ENCODE measurements at regions not wholly inside any gene's neighbourhood (a gene's known extent, or its start where the extent isn't known, plus 50 kb on each side); places are given as distances from the start of the nearest gene placed in this dataset.

DNA sequence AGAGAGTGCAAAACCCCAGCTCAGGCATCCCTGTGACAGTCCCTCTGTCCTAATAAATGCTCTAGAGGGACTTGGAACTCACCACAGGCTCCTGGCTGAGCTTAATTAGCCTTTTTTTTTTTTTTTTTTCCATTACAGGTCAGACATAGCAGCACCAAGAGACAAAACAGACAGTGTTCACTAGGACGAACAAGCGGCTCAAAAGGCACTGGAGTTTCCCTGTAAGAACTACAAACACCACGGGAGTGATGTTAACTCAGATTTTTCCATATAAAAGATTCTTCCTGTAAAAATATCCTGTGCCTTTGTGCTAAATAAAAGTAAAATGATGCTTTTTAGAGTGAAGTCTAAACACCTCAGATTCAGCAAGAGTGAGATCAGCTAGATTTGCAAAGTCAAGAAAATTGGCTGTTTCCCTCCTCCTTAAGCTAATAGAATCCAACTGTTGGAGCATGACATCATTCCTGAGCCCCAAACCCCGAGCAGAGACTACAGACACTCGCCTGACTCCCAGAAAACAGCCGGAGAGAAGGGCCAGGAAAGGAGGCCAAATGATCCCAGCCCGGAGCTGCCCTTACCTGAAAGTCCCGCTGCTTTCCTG lies 101.0 kb upstream of the AKIP1 start:
- TF ChIP-seq, protein P1, sequence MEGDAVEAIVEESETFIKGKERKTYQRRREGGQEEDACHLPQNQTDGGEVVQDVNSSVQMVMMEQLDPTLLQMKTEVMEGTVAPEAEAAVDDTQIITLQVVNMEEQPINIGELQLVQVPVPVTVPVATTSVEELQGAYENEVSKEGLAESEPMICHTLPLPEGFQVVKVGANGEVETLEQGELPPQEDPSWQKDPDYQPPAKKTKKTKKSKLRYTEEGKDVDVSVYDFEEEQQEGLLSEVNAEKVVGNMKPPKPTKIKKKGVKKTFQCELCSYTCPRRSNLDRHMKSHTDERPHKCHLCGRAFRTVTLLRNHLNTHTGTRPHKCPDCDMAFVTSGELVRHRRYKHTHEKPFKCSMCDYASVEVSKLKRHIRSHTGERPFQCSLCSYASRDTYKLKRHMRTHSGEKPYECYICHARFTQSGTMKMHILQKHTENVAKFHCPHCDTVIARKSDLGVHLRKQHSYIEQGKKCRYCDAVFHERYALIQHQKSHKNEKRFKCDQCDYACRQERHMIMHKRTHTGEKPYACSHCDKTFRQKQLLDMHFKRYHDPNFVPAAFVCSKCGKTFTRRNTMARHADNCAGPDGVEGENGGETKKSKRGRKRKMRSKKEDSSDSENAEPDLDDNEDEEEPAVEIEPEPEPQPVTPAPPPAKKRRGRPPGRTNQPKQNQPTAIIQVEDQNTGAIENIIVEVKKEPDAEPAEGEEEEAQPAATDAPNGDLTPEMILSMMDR (IDR thresholded peaks at IDR 0.05), result no peak
- Histone ChIP-seq H3K4me1 (peaks cover 15% of the 10 kb centered on the region), H3K27ac (peak overlapping the region; percentile 79)

DNA sequence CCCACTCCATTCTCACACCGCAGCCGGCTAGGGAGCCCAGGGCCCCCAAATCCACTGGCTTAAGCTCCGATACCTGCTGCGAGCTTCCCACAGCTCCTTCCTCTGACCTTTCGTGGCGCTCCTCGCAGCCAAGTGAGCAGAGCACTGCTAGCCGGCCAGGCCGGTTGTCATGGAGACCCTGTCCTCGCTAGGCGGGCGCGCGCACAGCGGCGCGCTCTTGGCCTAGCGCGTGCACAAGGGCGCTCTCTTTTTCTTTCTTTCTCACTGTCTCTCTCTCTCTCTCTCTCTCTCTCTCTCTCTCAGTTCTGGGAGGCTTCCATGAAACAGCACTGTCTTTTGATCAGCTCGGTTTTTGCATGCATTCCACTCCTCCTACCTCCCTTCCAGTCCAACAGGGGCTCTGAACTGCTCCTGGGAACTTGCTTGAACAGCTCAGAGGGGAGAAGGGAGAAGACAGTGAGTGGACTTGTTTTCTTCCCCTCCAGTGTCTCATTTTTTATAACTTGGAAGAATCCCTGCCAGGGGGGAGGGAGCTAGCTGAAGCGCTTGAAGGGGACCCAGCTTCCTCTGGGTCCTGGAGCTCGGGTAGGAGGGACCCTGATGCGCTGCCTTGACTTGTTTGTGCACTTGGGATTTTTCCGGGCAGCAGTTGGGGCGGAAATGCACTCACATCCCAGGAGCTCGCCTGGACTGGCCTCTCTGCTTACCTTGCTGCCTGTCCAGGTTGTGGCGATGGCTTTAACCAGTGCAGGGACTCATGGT lies 100.3 kb upstream of the AKIP1 start:
- H3K27me3 ChIP-seq (ENCODE audit: control insufficient read depth, insufficient read depth, low read length), result no peaks in the 10 kb centered on the region
- H3K9me3 ChIP-seq (ENCODE audit: control insufficient read depth, low read length), result no peaks in the 10 kb centered on the region
- H3K27ac ChIP-seq, result peak overlapping the region; percentile 79
- H3K9ac ChIP-seq, result no peak overlapping the region
- H3K79me2 ChIP-seq, result peaks cover 18% of the 10 kb centered on the region
- peak overlapping the region; percentile 66 for H3K4me3 ChIP-seq (ENCODE audit: low read depth, low read length)
- peaks cover 15% of the 10 kb centered on the region for H3K4me1 ChIP-seq
- no peaks in the 10 kb centered on the region for H3K36me3 ChIP-seq (ENCODE audit: control insufficient read depth, insufficient read depth, low read length)
- H2AFZ ChIP-seq, result peak overlapping the region; percentile 93
- TF ChIP-seq, protein P1 (IDR thresholded peaks at IDR 0.05), result no peak
- peak overlapping the region; percentile 89 for H3K4me2 ChIP-seq (ENCODE audit: low read length)

More for the DNA sequence above, 101.0 kb upstream of the AKIP1 start:
- peaks cover 18% of the 10 kb centered on the region for H3K79me2 ChIP-seq
- H3K9ac ChIP-seq, result no peak overlapping the region
- peak overlapping the region; percentile 66 for H3K4me3 ChIP-seq (ENCODE audit: low read depth, low read length)
- no peaks in the 10 kb centered on the region for H3K27me3 ChIP-seq (ENCODE audit: control insufficient read depth, insufficient read depth, low read length)
- H3K4me2 ChIP-seq (ENCODE audit: low read length), result peak overlapping the region; percentile 89
- H3K36me3 ChIP-seq (ENCODE audit: control insufficient read depth, insufficient read depth, low read length), result no peaks in the 10 kb centered on the region
- H3K9me3 ChIP-seq (ENCODE audit: control insufficient read depth, low read length), result no peaks in the 10 kb centered on the region
- H2AFZ ChIP-seq, result peak overlapping the region; percentile 93

DNA sequence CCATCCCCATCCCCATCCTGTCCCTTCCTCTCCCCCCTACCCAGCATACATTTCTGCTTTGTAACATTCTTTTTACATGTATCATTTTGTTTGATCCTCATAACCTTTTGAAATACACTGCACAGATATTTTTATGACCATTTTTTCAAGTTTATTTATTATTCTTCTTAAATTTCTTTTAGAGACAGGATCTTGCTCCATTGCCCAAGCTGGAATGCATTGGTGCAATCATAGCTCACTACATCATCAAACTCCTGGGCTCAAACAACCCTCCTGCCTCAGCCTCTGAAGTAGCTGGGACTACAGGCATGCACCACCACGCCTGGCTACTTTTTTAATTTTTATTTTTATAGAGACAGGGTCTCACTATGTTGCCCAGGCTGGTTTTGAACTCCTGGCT lies 99.4 kb upstream of the AKIP1 start:
- H3K4me2 ChIP-seq (ENCODE audit: low read length), result no peak overlapping the region

DNA sequence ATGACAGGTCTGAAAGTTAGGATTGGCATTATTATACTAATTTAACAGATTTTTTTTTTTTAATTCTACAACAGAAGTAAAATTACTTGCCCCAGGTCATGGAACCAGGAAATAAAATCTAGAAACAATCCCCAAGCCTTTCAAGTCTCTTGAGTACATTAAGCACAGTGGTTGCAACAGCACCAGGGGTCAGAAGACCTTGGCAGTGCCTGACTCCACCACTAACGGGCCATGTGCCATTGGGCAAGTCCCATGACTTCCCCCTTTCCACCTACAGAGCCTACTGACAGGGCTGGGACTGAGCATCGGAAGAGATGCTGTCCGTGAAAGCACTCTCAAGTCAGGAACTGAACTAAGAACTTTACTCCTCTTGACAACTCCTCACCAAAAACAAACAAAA lies 98.6 kb upstream of the AKIP1 start:
- TF ChIP-seq, protein P1 (IDR thresholded peaks at IDR 0.05), result no peak

More for the DNA sequence above, 99.4 kb upstream of the AKIP1 start:
- Histone ChIP-seq H3K27me3 (ENCODE audit: control insufficient read depth, insufficient read depth, low read length) (no peaks in the 10 kb centered on the region), H3K9ac (no peak overlapping the region), H3K4me3 (ENCODE audit: low read depth, low read length) (no peak overlapping the region), H3K9me3 (ENCODE audit: control insufficient read depth, low read length) (no peaks in the 10 kb centered on the region), H3K79me2 (peaks cover 18% of the 10 kb centered on the region), H3K27ac (peak overlapping the region; percentile 79), H2AFZ (peak overlapping the region; percentile 93), H3K36me3 (ENCODE audit: control insufficient read depth, insufficient read depth, low read length) (no peaks in the 10 kb centered on the region), H3K4me1 (peaks cover 15% of the 10 kb centered on the region)
- TF ChIP-seq, protein P1 (IDR thresholded peaks at IDR 0.05), result no peak

More for the DNA sequence above, 98.6 kb upstream of the AKIP1 start:
- peaks cover 15% of the 10 kb centered on the region for H3K4me1 ChIP-seq
- H3K9me3 ChIP-seq (ENCODE audit: control insufficient read depth, low read length), result no peaks in the 10 kb centered on the region
- H3K4me2 ChIP-seq (ENCODE audit: low read length), result no peak overlapping the region
- H3K9ac ChIP-seq, result no peak overlapping the region
- no peak overlapping the region for H3K27ac ChIP-seq
- no peaks in the 10 kb centered on the region for H3K27me3 ChIP-seq (ENCODE audit: control insufficient read depth, insufficient read depth, low read length)
- H3K36me3 ChIP-seq (ENCODE audit: control insufficient read depth, insufficient read depth, low read length), result no peaks in the 10 kb centered on the region
- H2AFZ ChIP-seq, result no peak overlapping the region
- peaks cover 16% of the 10 kb centered on the region for H3K79me2 ChIP-seq
- no peak overlapping the region for H3K4me3 ChIP-seq (ENCODE audit: low read depth, low read length)
